HG03135 (cell line): ENCODE measurements at regions not wholly inside any gene's neighbourhood (a gene's known extent, or its start where the extent isn't known, plus 50 kb on each side); places are given as distances from the start of the nearest gene placed in this dataset.
A peak's percentile ranks its signal among the peaks of the same experiment; 100 is the strongest.

Source experiments
- ATAC-seq: cut with Tn5 transposase; IDR thresholded peaks from one replicate; pipeline ENCODE4 v1.9.1; 2021; ENCODE audit warnings: mild to moderate bottlenecking, moderate library complexity; ENCODE audit not compliant: unreplicated experiment

GRCh38 chr3:36248374-36248773, 131.9 kb upstream of the STAC start:
- ATAC-seq, result no peak

GRCh38 chr3:36250191-36250590, 130.1 kb upstream of the STAC start:
- no peak for ATAC-seq

- ATAC-seq, result no peak
Observed at GRCh38 chr3:36257158-36257852, 123.0 kb upstream of the STAC start.

- no peak for ATAC-seq
Observed at GRCh38 chr3:36258421-36258820, 121.9 kb upstream of the STAC start.

- no peak for ATAC-seq
Observed at GRCh38 chr3:36259580-36259979, 120.7 kb upstream of the STAC start.

GRCh38 chr3:36269274-36269673, 111.0 kb upstream of the STAC start:
- ATAC-seq, result no peak

GRCh38 chr3:36282766-36283165, 97.5 kb upstream of the STAC start:
- no peak for ATAC-seq

- ATAC-seq, result no peak
Observed at GRCh38 chr3:36295296-36295695, 85.0 kb upstream of the STAC start.

- ATAC-seq, result no peak
Observed at GRCh38 chr3:36297195-36297594, 83.1 kb upstream of the STAC start.

GRCh38 chr3:36298188-36298587, 82.1 kb upstream of the STAC start:
- ATAC-seq, result no peak

- no peak for ATAC-seq
Observed at GRCh38 chr3:36302158-36302509, 78.2 kb upstream of the STAC start.

GRCh38 chr3:36302626-36303025, 77.7 kb upstream of the STAC start:
- no peak for ATAC-seq

- no peak for ATAC-seq
Observed at GRCh38 chr3:36303286-36303685, 77.0 kb upstream of the STAC start.

- no peak for ATAC-seq
Observed at GRCh38 chr3:36305929-36306520, 74.3 kb upstream of the STAC start.

- no peak for ATAC-seq
Observed at GRCh38 chr3:36309092-36309491, 71.2 kb upstream of the STAC start.

- ATAC-seq, result no peak
Observed at GRCh38 chr3:36312351-36312750, 68.0 kb upstream of the STAC start.

- ATAC-seq, result peak; percentile 71
Observed at GRCh38 chr3:36317915-36318314, 62.4 kb upstream of the STAC start.

- no peak for ATAC-seq
Observed at GRCh38 chr3:36318621-36319200, 61.6 kb upstream of the STAC start.

GRCh38 chr3:36319680-36320079, 60.6 kb upstream of the STAC start:
- ATAC-seq, result no peak
